Activated CD4-positive, alpha-beta T cell treated with anti-CD3 and anti-CD28 coated beads for 36 hours (primary cell): ENCODE measurements at regions not wholly inside any gene's neighbourhood (a gene's known extent, or its start where the extent isn't known, plus 50 kb on each side); places are given as distances from the start of the nearest gene placed in this dataset.
"Not testable (repeated sequence)": the region's sequence is repeated elsewhere in the genome, so short reads cannot be mapped to it uniquely, and the experiment has no call there.

Experiments used
- ATAC-seq: fragments of 200-7000 bp; cut with Tn5 transposase; one replicate; pipeline ENCODE4 v1.10.0; 2021; ENCODE audit warnings: mild to moderate bottlenecking, moderate library complexity
- CTCF ChIA-PET: fragments of 350-600 bp; sonication (Branson Sonifier 250); formaldehyde crosslinking; loops from one replicate; lab custom pipeline; 2021; ENCODE audit warnings: antibody characterized with exemption; lab: Charles Lee
- POLR2A ChIA-PET: fragments of 350-600 bp; sonication (Branson Sonifier 250); formaldehyde crosslinking; loops from one replicate; lab custom pipeline; 2021; ENCODE audit warnings: antibody characterized with exemption, inconsistent platforms; lab: Charles Lee
- DNase-seq: peaks from one replicate; pipeline ENCODE4 v3.0.0-alpha.2; 2020
- H3K27ac Mint-ChIP-seq: one replicate; pipeline ENCODE4 v1.8.0; 2021; ENCODE audit warnings: mixed read lengths
- H3K27me3 Mint-ChIP-seq: one replicate; pipeline ENCODE4 v1.8.0; 2021; ENCODE audit warnings: mixed read lengths
- H3K36me3 Mint-ChIP-seq: one replicate; pipeline ENCODE4 v1.8.0; 2021; ENCODE audit warnings: low read depth, mixed read lengths
- H3K4me1 Mint-ChIP-seq: one replicate; pipeline ENCODE4 v1.8.0; 2021; ENCODE audit warnings: mixed read lengths
- H3K4me3 Mint-ChIP-seq: one replicate; pipeline ENCODE4 v1.8.0; 2021; ENCODE audit warnings: mild to moderate bottlenecking, moderate library complexity, mixed read lengths
- H3K9me3 Mint-ChIP-seq: one replicate; pipeline ENCODE4 v1.8.0; 2021; ENCODE audit warnings: low read depth, mixed read lengths
- intact Hi-C, 2 experiments: fragments of 100-400 bp; cut with DNase I in 1 of 2; cut with micrococcal nuclease in 1 of 2; formaldehyde crosslinking; loops; one replicate each; pipeline versions ENCODE4 v1.14.2 to v1.15.1; 2022 to 2024; cut with DNase I, micrococcal nuclease

- H3K27me3 Mint-ChIP-seq: peaks cover 22% of the 10 kb centered on the region
- ATAC-seq, H3K4me1 Mint-ChIP-seq, DNase-seq, H3K27ac Mint-ChIP-seq, H3K36me3 Mint-ChIP-seq, H3K4me3 Mint-ChIP-seq, intact Hi-C loops, CTCF ChIA-PET, POLR2A ChIA-PET, H3K9me3 Mint-ChIP-seq: not testable (repeated sequence)
Observed at GRCh38 chr1:143837924-143838597, 133.7 kb downstream of the FAM72C start.

- H3K27ac Mint-ChIP-seq, ATAC-seq, intact Hi-C loops, H3K4me1 Mint-ChIP-seq, CTCF ChIA-PET, DNase-seq, H3K9me3 Mint-ChIP-seq, H3K4me3 Mint-ChIP-seq, H3K36me3 Mint-ChIP-seq, POLR2A ChIA-PET: not testable (repeated sequence)
- peaks cover 12% of the 10 kb centered on the region for H3K27me3 Mint-ChIP-seq
Observed at GRCh38 chr1:143833376-143833775, 138.4 kb downstream of the FAM72C start.

- DNase-seq, H3K4me1 Mint-ChIP-seq, ATAC-seq, H3K36me3 Mint-ChIP-seq, intact Hi-C loops, POLR2A ChIA-PET, CTCF ChIA-PET, H3K4me3 Mint-ChIP-seq, H3K9me3 Mint-ChIP-seq, H3K27me3 Mint-ChIP-seq, H3K27ac Mint-ChIP-seq: not testable (repeated sequence)
Observed at GRCh38 chr1:143832379-143832716, 139.4 kb downstream of the FAM72C start.

DNA sequence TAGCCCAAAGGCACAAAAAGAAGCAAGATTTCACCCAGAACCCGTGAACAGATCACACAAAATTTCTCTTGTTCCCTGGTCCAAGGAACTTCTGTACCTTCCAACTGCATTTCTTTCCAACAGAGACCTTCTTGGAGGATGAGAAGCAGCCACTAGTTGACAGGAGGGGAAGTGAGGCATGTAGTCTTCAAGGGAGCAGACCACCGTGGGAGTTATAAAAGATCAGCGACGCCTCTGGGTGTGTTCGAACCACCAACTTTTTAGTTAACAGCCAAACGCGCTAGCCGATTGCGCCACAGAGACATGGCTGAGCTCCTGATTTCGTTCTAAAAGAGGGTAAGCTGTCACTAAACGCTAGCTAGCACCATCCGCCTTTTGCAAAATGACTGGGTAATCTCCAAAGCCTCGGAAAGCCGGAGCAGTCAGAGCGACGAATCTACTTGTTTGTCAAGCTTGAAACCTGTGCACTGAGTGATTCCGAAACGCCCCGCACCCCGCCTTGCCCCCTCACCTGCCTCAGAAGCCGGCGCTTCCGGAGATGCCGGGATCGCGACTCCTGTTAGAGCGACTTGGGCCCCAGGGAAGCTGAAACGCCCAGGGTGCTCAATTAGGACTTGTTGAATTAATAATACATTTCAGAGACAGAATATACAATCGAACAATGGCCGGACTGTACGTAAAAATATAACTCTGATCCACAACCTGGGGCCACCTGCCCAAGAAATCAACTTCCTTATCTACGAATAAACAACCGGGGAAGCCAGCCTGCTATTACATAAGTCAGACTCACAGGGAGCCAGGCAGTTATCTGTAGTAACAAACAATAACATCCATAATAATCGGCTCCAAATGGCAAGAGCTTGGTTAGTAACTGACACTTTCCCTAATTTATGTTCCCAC, 140.1 kb downstream of the FAM72C start:
- ATAC-seq (peak; percentile 98), DNase-seq (peak; percentile 25)
- H3K27ac Mint-ChIP-seq, CTCF ChIA-PET, H3K36me3 Mint-ChIP-seq, H3K27me3 Mint-ChIP-seq, H3K9me3 Mint-ChIP-seq, H3K4me1 Mint-ChIP-seq, H3K4me3 Mint-ChIP-seq, intact Hi-C loops, POLR2A ChIA-PET: not testable (repeated sequence)

- H3K4me3 Mint-ChIP-seq, H3K4me1 Mint-ChIP-seq, POLR2A ChIA-PET, ATAC-seq, intact Hi-C loops, H3K9me3 Mint-ChIP-seq, H3K27me3 Mint-ChIP-seq, H3K27ac Mint-ChIP-seq, CTCF ChIA-PET, DNase-seq, H3K36me3 Mint-ChIP-seq: not testable (repeated sequence)
Observed at GRCh38 chr1:143826162-143826561, 145.6 kb downstream of the FAM72C start.

- intact Hi-C loops, H3K27ac Mint-ChIP-seq, ATAC-seq, POLR2A ChIA-PET, H3K27me3 Mint-ChIP-seq, DNase-seq, H3K9me3 Mint-ChIP-seq, H3K4me1 Mint-ChIP-seq, CTCF ChIA-PET, H3K36me3 Mint-ChIP-seq, H3K4me3 Mint-ChIP-seq: not testable (repeated sequence)
Observed at GRCh38 chr1:143824266-143824665, 147.5 kb downstream of the FAM72C start.

- intact Hi-C loops, H3K27ac Mint-ChIP-seq, H3K9me3 Mint-ChIP-seq, CTCF ChIA-PET, H3K27me3 Mint-ChIP-seq, ATAC-seq, H3K4me3 Mint-ChIP-seq, H3K36me3 Mint-ChIP-seq, H3K4me1 Mint-ChIP-seq, DNase-seq, POLR2A ChIA-PET: not testable (repeated sequence)
Observed at GRCh38 chr1:143820058-143820457, 151.7 kb downstream of the FAM72C start.

- H3K4me1 Mint-ChIP-seq, H3K36me3 Mint-ChIP-seq, H3K27me3 Mint-ChIP-seq, H3K27ac Mint-ChIP-seq, CTCF ChIA-PET, ATAC-seq, H3K9me3 Mint-ChIP-seq, intact Hi-C loops, POLR2A ChIA-PET, H3K4me3 Mint-ChIP-seq, DNase-seq: not testable (repeated sequence)
Observed at GRCh38 chr1:143816369-143816768, 155.4 kb downstream of the FAM72C start.

GRCh38 chr1:143805374-143805773, 166.4 kb downstream of the FAM72C start:
- POLR2A ChIA-PET, H3K4me1 Mint-ChIP-seq, intact Hi-C loops, DNase-seq, H3K9me3 Mint-ChIP-seq, CTCF ChIA-PET, H3K4me3 Mint-ChIP-seq, H3K27me3 Mint-ChIP-seq, H3K36me3 Mint-ChIP-seq, ATAC-seq, H3K27ac Mint-ChIP-seq: not testable (repeated sequence)

DNA sequence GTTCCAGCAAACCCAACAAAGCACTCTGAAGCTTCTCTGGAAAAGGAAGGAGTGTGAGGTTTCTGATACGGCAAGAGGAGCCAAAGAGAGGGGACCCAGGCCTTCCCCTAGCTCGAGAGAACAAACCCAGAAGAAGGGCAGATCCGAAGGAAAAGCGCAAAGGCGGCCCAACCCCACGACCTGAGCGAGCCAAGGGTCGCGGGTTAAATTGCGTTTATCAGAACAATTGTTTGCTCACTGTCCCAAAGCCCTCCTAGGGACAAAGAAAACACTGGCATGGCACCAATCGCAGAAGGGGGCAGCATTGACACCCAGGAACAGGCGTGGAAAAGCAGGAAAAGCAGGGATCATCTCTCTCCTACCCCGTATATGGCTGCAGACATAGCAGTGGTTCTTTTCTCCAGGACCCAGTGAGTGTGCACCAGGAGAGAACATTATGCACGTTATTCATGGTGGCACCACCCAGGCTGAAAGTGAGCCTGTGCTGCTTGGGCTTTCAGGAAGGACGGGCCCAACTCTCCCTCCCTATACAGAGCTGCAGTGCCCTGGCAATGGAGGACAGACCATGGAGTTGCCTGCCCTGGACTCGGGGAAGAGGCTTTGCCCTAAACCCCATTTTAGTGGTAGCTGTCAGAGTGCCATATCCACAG, 167.0 kb downstream of the FAM72C start:
- H3K27me3 Mint-ChIP-seq, H3K9me3 Mint-ChIP-seq, ATAC-seq, POLR2A ChIA-PET, H3K4me1 Mint-ChIP-seq, H3K36me3 Mint-ChIP-seq, intact Hi-C loops, H3K27ac Mint-ChIP-seq, CTCF ChIA-PET: not testable (repeated sequence)
- DNase-seq: peak; percentile 2
- peak overlapping the region; percentile 43 for H3K4me3 Mint-ChIP-seq

DNA sequence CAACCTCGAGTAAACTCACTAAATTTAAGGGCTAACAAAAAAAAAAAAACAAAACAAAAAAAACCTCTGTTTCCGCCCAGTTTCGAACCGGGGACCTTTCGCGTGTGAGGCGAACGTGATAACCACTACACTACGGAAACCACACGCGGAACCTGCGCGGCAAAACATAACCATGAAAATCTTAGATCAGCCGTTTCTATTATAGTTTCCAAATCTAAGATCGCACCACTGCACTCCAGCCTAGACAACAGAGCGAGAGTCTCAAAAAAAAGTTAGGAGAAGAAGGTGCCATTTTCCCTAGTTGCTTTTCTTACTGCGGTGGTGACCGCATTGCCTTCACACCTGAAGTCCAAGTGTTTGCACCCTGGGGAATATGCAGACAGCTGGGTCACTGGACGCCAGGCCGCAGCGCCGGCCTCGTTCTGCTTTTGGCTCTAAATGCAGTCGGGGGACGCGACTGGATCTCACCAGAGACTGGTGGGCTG, 167.8 kb downstream of the FAM72C start:
- H3K27me3 Mint-ChIP-seq, CTCF ChIA-PET, intact Hi-C loops, H3K9me3 Mint-ChIP-seq, H3K36me3 Mint-ChIP-seq, POLR2A ChIA-PET, H3K4me1 Mint-ChIP-seq: not testable (repeated sequence)
- peak; percentile 49 for ATAC-seq
- peak; percentile 67 for DNase-seq
- Mint-ChIP-seq H3K4me3 (peak overlapping the region; percentile 69), H3K27ac (peak overlapping the region; percentile 37)
